Erythroblast (primary cell): ENCODE measurements at regions not wholly inside any gene's neighbourhood (a gene's known extent, or its start where the extent isn't known, plus 50 kb on each side); places are given as distances from the start of the nearest gene placed in this dataset.

ENCODE experiments used
- GATA1 ChIP-seq: IDR thresholded peaks from 2 replicates; pipeline ENCODE4 v1.6.1; 2011; ENCODE audit warnings: low read depth, mild to moderate bottlenecking, control low read depth, low read length, moderate library complexity
- POLR2A ChIP-seq: IDR thresholded peaks from 2 replicates; pipeline ENCODE4 v1.6.1; 2011; ENCODE audit warnings: mild to moderate bottlenecking, low read length

DNA sequence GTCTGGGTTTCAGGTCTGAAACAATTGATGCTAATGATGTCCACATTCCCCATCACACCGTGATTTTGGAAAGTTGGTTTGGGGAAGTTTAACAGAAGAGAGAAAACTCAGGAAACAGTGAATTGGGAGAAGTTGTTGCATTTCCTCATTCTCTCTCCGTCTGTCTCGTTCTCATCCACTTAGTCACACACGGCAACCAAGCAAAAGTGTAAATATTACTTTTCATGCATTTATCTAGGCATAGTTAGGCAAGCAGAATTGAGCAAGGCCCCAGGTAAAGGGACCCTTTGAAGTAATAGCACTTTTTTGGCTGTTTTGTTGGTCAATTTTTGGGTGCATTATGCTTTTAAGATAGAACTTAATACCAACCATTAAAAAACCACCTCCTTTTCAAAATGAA lies 137.0 kb upstream of the SULF2 start:
- no peak for TF ChIP-seq POLR2A
- TF ChIP-seq GATA1 = no peak
